ENCODE measurements at regions not wholly inside any gene's neighbourhood (a gene's known extent, or its start where the extent isn't known, plus 50 kb on each side); places are given as distances from the start of the nearest gene placed in this dataset.

- BruUV-seq (replicated peaks), result no TSS peak
- H3K9me3 ChIP-seq (ENCODE audit: low read length), result no peaks in the 10 kb centered on the region
- H3K27me3 ChIP-seq (ENCODE audit: control insufficient read depth in 1 of 2, insufficient read depth in 2 of 2, low read length in 2 of 2), result no peaks in the 10 kb centered on the region
- no peaks in the 10 kb centered on the region for H3K36me3 ChIP-seq (replicated peaks in 1 of 2; ENCODE audit: control insufficient read depth in 1 of 2, insufficient read depth in 2 of 2, low read length in 2 of 2)
- WGBS (ENCODE audit: low lambda C conversion rate), result 68% methylated on average over 9 of the region's 9 CpGs
- no peak overlapping the region for H3K4me2 ChIP-seq (ENCODE audit: low read depth, low read length)
- H3K9ac ChIP-seq (ENCODE audit: insufficient read depth, low read depth, low read length), result no peak overlapping the region
- peaks cover 10% of the 10 kb centered on the region; the same call in 1 of the 2 replicates for H3K4me1 ChIP-seq (ENCODE audit: insufficient read depth, low read length)
- no peak overlapping the region for H3K27ac ChIP-seq (ENCODE audit: extremely low read length, insufficient read depth, low read length)
- no peak for FAIRE-seq
- TF ChIP-seq ZNF891 (CRISPR knock-in tag; IDR thresholded peaks at IDR 0.05) (no peak), ZFP37 (CRISPR knock-in tag; IDR thresholded peaks at IDR 0.05; ENCODE audit: borderline replicate concordance) (no peak), ZNF10 (CRISPR knock-in tag; IDR thresholded peaks at IDR 0.05; ENCODE audit: borderline replicate concordance, low read depth) (no peak)
- ChIA-PET POLR2A (no interaction called here), CTCF (ENCODE audit: low intra/inter-chr PET ratio, low total read pairs) (no interaction called here)
- no peak overlapping the region for H3K4me3 ChIP-seq (replicated peaks in 1 of 3; ENCODE audit: insufficient read depth in 1 of 3, low read depth in 2 of 3, low read length in 3 of 3)
- in situ Hi-C loops (cut with HindIII; ENCODE audit: extremely low pct_ligation_motif_present, low pct_unique_long_range_greater_than_20kb) (no loop called here), intact Hi-C loops (cut with micrococcal nuclease; ENCODE audit: unreplicated experiment) (no loop called here)
- no peak for DNase-seq (ENCODE audit: low spot score)
- no peak overlapping the region for H2AFZ ChIP-seq (ENCODE audit: low read length)
- no peak for ATAC-seq
- no peaks in the 10 kb centered on the region for H4K20me1 ChIP-seq (ENCODE audit: insufficient read depth, low read length)
- H3K79me2 ChIP-seq (ENCODE audit: insufficient read depth, low read length), result no peaks in the 10 kb centered on the region
These were observed 296.7 kb downstream of the CSNK1G3 start for GRCh38 chr5:123808461-123809380.

- Histone ChIP-seq H3K27me3 (ENCODE audit: control insufficient read depth in 1 of 2, insufficient read depth in 2 of 2, low read length in 2 of 2) (no peaks in the 10 kb centered on the region), H3K9ac (ENCODE audit: insufficient read depth, low read depth, low read length) (no peak overlapping the region), H3K4me1 (ENCODE audit: insufficient read depth, low read length) (peaks cover 10% of the 10 kb centered on the region; the same call in 1 of the 2 replicates), H3K9me3 (ENCODE audit: low read length) (no peaks in the 10 kb centered on the region), H3K27ac (ENCODE audit: extremely low read length, insufficient read depth, low read length) (no peak overlapping the region), H4K20me1 (ENCODE audit: insufficient read depth, low read length) (no peaks in the 10 kb centered on the region), H3K36me3 (replicated peaks in 1 of 2; ENCODE audit: control insufficient read depth in 1 of 2, insufficient read depth in 2 of 2, low read length in 2 of 2) (no peaks in the 10 kb centered on the region), H3K4me3 (replicated peaks in 1 of 3; ENCODE audit: insufficient read depth in 1 of 3, low read depth in 2 of 3, low read length in 3 of 3) (no peak overlapping the region), H3K4me2 (ENCODE audit: low read depth, low read length) (no peak overlapping the region), H2AFZ (ENCODE audit: low read length) (no peak overlapping the region), H3K79me2 (ENCODE audit: insufficient read depth, low read length) (no peaks in the 10 kb centered on the region)
- intact Hi-C loops (cut with micrococcal nuclease; ENCODE audit: unreplicated experiment), result no loop called here
- 57% methylated on average over 5 of the region's 5 CpGs for WGBS (ENCODE audit: low lambda C conversion rate)
- in situ Hi-C loops (cut with HindIII; ENCODE audit: extremely low pct_ligation_motif_present, low pct_unique_long_range_greater_than_20kb), result no loop called here
- ChIA-PET POLR2A (no interaction called here), CTCF (ENCODE audit: low intra/inter-chr PET ratio, low total read pairs) (no interaction called here)
- BruUV-seq (replicated peaks), result no TSS peak
- FAIRE-seq (no peak), ATAC-seq (no peak), DNase-seq (ENCODE audit: low spot score) (no peak)
- TF ChIP-seq HOXA5 (CRISPR knock-in tag; IDR thresholded peaks at IDR 0.05), result no peak
These were observed 295.4 kb downstream of the CSNK1G3 start for GRCh38 chr5:123807177-123807945.
